HEK293 (cell line): ENCODE measurements at regions not wholly inside any gene's neighbourhood (a gene's known extent, or its start where the extent isn't known, plus 50 kb on each side); places are given as distances from the start of the nearest gene placed in this dataset.
"Not testable (repeated sequence)": the region's sequence is repeated elsewhere in the genome, so short reads cannot be mapped to it uniquely, and the experiment has no call there.

Experiments
- CTCF ChIA-PET: fragments of 350-600 bp; formaldehyde crosslinking; extraction: SDS; loops from one replicate; lab custom pipeline; 2021; ENCODE audit warnings: antibody characterized with exemption; lab: Yijun Ruan, JAX
- POLR2A ChIA-PET: fragments of 300-600 bp; formaldehyde crosslinking; extraction: SDS; loops from one replicate; lab custom pipeline; 2020; ENCODE audit warnings: antibody characterized with exemption, inconsistent platforms; lab: Yijun Ruan, JAX
- H3K27ac ChIP-seq: fragments of 200-500 bp; sonication (Bioruptor generic); 2 replicates; pipeline ENCODE4 v1.5.1; 2014; ENCODE audit warnings: low read depth, low read length, control low read depth, inconsistent platforms; ENCODE audit errors: extremely low read depth
- H3K36me3 ChIP-seq, 2 experiments: fragments of 200-500 bp in 1 of 2; sonication (Bioruptor generic) in 1 of 2; 1 replicate in 1 of 2; 2 replicates in 1 of 2; pipeline ENCODE4 v1.5.1; 2014 to 2017; ENCODE audit warnings: inconsistent platforms in 2 of 2, low read length in 2 of 2; ENCODE audit not compliant: control insufficient read depth in 2 of 2, insufficient read depth in 1 of 2
- H3K4me1 ChIP-seq: fragments of 200-500 bp; sonication (Bioruptor generic); 2 replicates; pipeline ENCODE4 v1.5.1; 2014; ENCODE audit warnings: mild to moderate bottlenecking, low read length, inconsistent platforms; ENCODE audit not compliant: control insufficient read depth, insufficient read depth
- H3K4me3 ChIP-seq: 2 replicates; pipeline ENCODE4 v1.5.1; 2011; ENCODE audit warnings: low read depth, mild to moderate bottlenecking, control low read depth, low read length, moderate library complexity
- H3K9me3 ChIP-seq: fragments of 200-500 bp; sonication (Bioruptor generic); 2 replicates; pipeline ENCODE4 v1.5.1; 2014; ENCODE audit warnings: low read depth, low read length, inconsistent platforms; ENCODE audit not compliant: control insufficient read depth, insufficient read depth
- HOXA7 ChIP-seq: sonication (generic); formaldehyde crosslinking; IDR thresholded peaks from 2 replicates; pipeline ENCODE4 v1.8.1; 2022; ENCODE audit warnings: missing genetic modification reagents, borderline replicate concordance
- SCRT2 ChIP-seq: fragments of 450-650 bp; formaldehyde crosslinking; IDR thresholded peaks from 2 replicates; pipeline ENCODE4 v1.5.1; 2016; ENCODE audit warnings: missing biosample characterization, missing genetic modification characterization

GRCh38 chrX:63186137-63186536 lies 165.0 kb downstream of the SPIN4 start:
- TF ChIP-seq HOXA7 (CRISPR knock-in tag) (no peak), SCRT2 (tag by site-specific recombination) (peak; percentile 21; the same call in 1 of the 2 replicates)
- H3K4me1 ChIP-seq: no peaks in the 10 kb centered on the region
- H3K4me3 ChIP-seq: no peak overlapping the region
- no peaks in the 10 kb centered on the region for H3K36me3 ChIP-seq
- ChIA-PET POLR2A (no interaction called here), CTCF (interaction anchor here (0.6 kb wide), 1 partner anchor 388 kb away, joined by 4 read pairs; no protein-coding TSS in a partner anchor)
- no peaks in the 10 kb centered on the region; the same call in 1 of the 2 replicates for H3K9me3 ChIP-seq
- no peak overlapping the region for H3K27ac ChIP-seq

- H3K4me3 ChIP-seq, POLR2A ChIA-PET, CTCF ChIA-PET: not testable (repeated sequence)
These were observed 171.3 kb downstream of the SPIN4 start for GRCh38 chrX:63179852-63180251.

GRCh38 chrX:63176578-63176977 lies 174.6 kb downstream of the SPIN4 start:
- H3K36me3 ChIP-seq, POLR2A ChIA-PET, H3K9me3 ChIP-seq, CTCF ChIA-PET, H3K27ac ChIP-seq, H3K4me1 ChIP-seq, H3K4me3 ChIP-seq: not testable (repeated sequence)

More at GRCh38 chrX:63179852-63180251, 171.3 kb downstream of the SPIN4 start:
- not testable (repeated sequence) for H3K27ac ChIP-seq, H3K9me3 ChIP-seq, H3K4me1 ChIP-seq, H3K36me3 ChIP-seq

DNA sequence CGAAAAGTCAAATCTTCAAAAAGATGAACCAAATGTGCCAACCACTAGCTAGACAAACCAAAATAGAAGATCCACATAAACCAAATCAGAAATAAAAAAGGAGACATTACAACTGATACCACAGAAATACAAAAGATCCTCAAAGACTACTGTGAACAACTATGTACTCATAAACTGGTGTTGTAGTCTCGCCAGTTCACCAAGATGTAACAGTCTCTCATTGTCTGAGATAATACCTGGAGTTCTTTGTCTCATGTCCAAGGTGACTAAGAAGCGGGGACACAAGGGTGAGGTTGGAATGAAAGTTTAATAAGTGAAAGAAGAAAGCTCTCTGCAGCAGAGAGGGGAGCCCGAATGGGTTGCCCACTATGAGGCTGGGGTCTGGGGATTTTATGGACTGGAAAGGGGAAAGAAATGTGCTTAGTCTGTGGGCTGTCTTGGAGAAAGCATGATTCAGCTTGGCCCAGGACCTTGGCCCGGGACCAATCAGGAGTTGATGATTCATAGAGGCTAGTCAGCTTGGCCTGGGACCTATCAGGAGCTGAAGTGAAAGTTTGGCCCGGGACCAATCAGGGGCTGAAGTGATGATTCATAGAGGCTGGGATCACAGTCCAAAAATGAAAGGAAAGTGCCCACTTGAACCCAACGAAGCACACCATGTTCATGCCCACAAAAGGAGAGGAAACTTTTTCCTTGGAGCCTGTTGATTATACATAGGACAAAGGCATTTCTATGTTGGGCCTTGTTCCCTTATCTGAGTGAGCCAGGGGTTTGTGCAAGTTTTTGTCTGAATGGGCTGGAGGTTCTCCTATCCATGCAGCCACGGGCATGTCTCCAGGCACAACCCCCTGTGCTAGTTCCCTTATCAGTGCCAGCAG lies 177.1 kb downstream of the SPIN4 start:
- CTCF ChIA-PET, H3K4me1 ChIP-seq, POLR2A ChIA-PET, H3K9me3 ChIP-seq, H3K27ac ChIP-seq, H3K36me3 ChIP-seq, H3K4me3 ChIP-seq: not testable (repeated sequence)

- H3K9me3 ChIP-seq, POLR2A ChIA-PET, H3K4me1 ChIP-seq, H3K4me3 ChIP-seq, H3K36me3 ChIP-seq, H3K27ac ChIP-seq, CTCF ChIA-PET: not testable (repeated sequence)
These were observed 181.7 kb downstream of the SPIN4 start for GRCh38 chrX:63169416-63169815.

DNA sequence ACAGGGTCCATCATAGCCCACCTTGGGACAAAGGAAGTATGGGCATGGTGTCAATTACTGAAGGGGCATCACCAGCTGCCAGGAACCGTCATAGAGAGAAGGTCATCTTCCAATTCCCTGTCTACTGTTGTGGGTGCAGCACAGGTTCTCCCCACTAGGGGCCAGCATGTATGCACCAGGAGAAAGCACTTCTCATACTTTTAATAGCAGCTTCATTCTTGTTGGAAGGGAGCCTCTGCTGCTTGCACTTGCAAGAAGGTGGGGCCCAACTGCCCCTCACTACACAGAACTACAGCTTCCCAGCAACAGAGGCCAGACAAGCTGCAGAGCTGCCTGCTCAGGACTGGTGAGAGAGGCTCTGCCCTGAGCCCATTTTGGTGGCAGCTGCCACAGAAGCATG lies 182.2 kb downstream of the SPIN4 start:
- H3K9me3 ChIP-seq, H3K4me1 ChIP-seq, H3K27ac ChIP-seq, H3K36me3 ChIP-seq, POLR2A ChIA-PET, CTCF ChIA-PET, H3K4me3 ChIP-seq: not testable (repeated sequence)

DNA sequence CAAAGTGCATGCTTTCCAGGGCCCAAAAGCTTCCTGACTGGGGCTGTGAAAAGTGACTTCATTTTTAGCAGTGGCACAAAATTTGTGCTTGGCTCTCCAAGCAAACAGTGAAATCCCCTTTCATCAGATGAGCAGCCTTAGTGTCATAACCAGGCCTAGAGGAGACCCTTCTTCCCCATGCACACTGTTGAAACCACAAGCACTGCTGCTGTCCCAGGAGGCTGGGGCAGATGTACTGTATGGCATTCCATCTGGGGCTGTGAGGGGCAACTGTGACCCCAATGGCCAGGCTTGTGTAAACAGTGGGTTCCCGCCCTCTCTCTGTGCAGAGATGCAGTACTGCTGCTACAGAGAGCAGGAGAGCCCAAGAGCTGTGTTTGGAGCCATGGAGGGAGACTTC lies 184.1 kb downstream of the SPIN4 start:
- POLR2A ChIA-PET, H3K27ac ChIP-seq, CTCF ChIA-PET, H3K4me3 ChIP-seq, H3K9me3 ChIP-seq, H3K36me3 ChIP-seq, H3K4me1 ChIP-seq: not testable (repeated sequence)

DNA sequence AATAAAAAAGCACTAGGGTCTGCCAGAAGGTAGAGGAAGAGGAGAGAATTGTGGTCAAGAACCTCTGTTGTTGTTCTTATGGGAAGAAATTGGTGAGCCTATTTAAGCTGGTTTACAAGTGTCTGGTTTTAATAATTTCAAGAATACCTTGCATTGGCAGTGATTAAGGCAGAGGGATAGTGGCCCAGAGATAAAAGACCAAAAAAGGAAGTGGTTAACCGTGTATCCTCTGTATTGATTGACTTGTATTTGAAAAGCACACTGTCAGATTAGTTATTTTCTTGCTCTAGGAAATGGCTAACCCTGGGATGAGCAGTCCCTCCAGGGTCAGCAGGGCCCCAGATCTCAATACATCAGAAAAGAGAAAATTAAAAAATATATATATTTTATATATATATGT lies 190.1 kb downstream of the SPIN4 start:
- H3K4me3 ChIP-seq, POLR2A ChIA-PET, H3K27ac ChIP-seq, H3K4me1 ChIP-seq, CTCF ChIA-PET, H3K9me3 ChIP-seq, H3K36me3 ChIP-seq: not testable (repeated sequence)

DNA sequence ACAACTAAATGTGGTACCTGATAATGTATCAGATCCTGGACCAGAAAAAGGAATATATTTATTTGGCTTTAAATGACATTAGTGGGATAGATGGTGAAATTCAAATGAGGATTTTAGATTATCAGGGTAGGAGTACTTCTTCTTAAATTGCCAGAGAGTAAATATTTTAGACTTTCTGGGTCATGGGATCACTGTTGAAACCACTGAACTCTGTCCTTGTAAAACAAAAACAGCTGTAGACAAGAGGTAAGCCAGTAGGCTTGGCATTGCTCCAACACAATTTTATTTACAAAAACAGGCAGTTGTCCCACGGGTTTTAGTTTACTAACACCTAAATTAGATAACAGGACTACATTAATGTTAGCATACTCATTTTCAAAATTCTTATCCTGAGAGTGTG lies 190.8 kb downstream of the SPIN4 start:
- H3K4me1 ChIP-seq, H3K27ac ChIP-seq, POLR2A ChIA-PET, H3K9me3 ChIP-seq, H3K4me3 ChIP-seq, CTCF ChIA-PET, H3K36me3 ChIP-seq: not testable (repeated sequence)

DNA sequence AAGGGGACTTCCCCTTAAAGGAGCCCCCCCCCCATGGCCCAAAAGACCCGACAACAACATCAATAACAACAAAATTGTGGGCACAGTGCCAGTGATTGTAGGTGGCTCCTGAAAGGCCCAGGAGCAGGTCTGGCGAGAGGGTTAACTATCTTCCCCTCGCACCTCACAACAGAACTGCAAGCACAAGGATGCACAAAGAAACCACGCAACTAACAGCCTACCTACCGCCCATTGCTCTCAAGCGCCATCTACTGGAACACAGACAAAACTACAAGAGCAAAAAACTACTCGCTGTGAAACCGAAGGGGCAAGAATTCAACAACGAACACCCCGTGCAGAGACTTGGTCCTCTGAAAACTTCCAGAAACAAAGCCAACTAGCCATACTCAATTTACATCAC lies 205.6 kb downstream of the SPIN4 start:
- H3K4me3 ChIP-seq, H3K4me1 ChIP-seq, POLR2A ChIA-PET, H3K9me3 ChIP-seq, H3K36me3 ChIP-seq, H3K27ac ChIP-seq, CTCF ChIA-PET: not testable (repeated sequence)

GRCh38 chrX:63142588-63142987 lies 208.5 kb downstream of the SPIN4 start:
- H3K4me1 ChIP-seq, H3K4me3 ChIP-seq, H3K36me3 ChIP-seq, POLR2A ChIA-PET, H3K27ac ChIP-seq, CTCF ChIA-PET, H3K9me3 ChIP-seq: not testable (repeated sequence)
